PC-9 (cell line): ENCODE measurements at regions not wholly inside any gene's neighbourhood (a gene's known extent, or its start where the extent isn't known, plus 50 kb on each side); places are given as distances from the start of the nearest gene placed in this dataset.

Experiments used
- BruUV-seq: library from RNA; stranded (reverse); fragments of 400-500 nt; replicated peaks from 2 replicates; lab custom pipeline; 2021; lab: Mats Ljungman, UMichigan
- CTCF ChIA-PET: fragments of 300-600 bp; sonication (Branson Sonifier 250); formaldehyde crosslinking; loops from one replicate; lab custom pipeline; 2022; ENCODE audit warnings: antibody characterized with exemption; lab: Charles Lee
- POLR2A ChIA-PET: fragments of 300-600 bp; sonication (Branson Sonifier 250); formaldehyde crosslinking; loops from one replicate; lab custom pipeline; 2022; ENCODE audit warnings: antibody characterized with exemption; ENCODE audit not compliant: unreplicated experiment; lab: Charles Lee
- DNase-seq, 2 experiments: peaks; one replicate each; pipeline versions ENCODE4 v3.0.0 to v3.0.0-alpha.2; 2015 to 2022; ENCODE audit warnings: mixed read lengths in 1 of 2
- H2AFZ ChIP-seq: fragments of 200-600 bp; sonication (generic); 2 replicates; pipeline ENCODE4 v1.8.1; 2017; ENCODE audit warnings: antibody characterized with exemption
- H3F3A ChIP-seq: fragments of 200-600 bp; sonication (generic); 2 replicates; pipeline ENCODE4 v1.8.1; 2017; ENCODE audit warnings: antibody characterized with exemption, mild to moderate bottlenecking, low read depth; ENCODE audit not compliant: insufficient read depth
- H3K27ac ChIP-seq: fragments of 200-600 bp; sonication (generic); 2 replicates; pipeline ENCODE4 v1.6.1; 2016; ENCODE audit warnings: mixed run types
- H3K27me3 ChIP-seq: fragments of 200-600 bp; sonication (generic); 2 replicates; pipeline ENCODE4 v1.6.1; 2016; ENCODE audit warnings: low read depth, mixed run types; ENCODE audit not compliant: insufficient read depth
- H3K36me3 ChIP-seq: fragments of 200-600 bp; sonication (generic); 2 replicates; pipeline ENCODE4 v1.6.1; 2016; ENCODE audit warnings: low read depth, mixed run types
- H3K4me1 ChIP-seq: fragments of 200-600 bp; sonication (generic); replicated peaks from 2 replicates; pipeline ENCODE4 v1.6.1; 2016; ENCODE audit warnings: mixed run types; ENCODE audit not compliant: insufficient read depth
- H3K4me2 ChIP-seq: fragments of 200-600 bp; sonication (generic); 2 replicates; pipeline ENCODE4 v1.6.1; 2017; ENCODE audit warnings: mixed run types
- H3K4me3 ChIP-seq: fragments of 200-600 bp; sonication (generic); 2 replicates; pipeline ENCODE4 v1.6.1; 2016; ENCODE audit warnings: mixed run types
- H3K79me2 ChIP-seq: fragments of 200-600 bp; sonication (generic); 2 replicates; pipeline ENCODE4 v1.6.1; 2017; ENCODE audit warnings: low read depth, mixed run types
- H3K9me2 ChIP-seq: fragments of 200-600 bp; sonication (generic); 2 replicates; pipeline ENCODE4 v1.8.1; 2017; ENCODE audit warnings: mild to moderate bottlenecking; ENCODE audit not compliant: insufficient read depth
- H3K9me3 ChIP-seq: fragments of 200-600 bp; sonication (generic); 2 replicates; pipeline ENCODE4 v1.8.1; 2016; ENCODE audit warnings: low read depth; ENCODE audit not compliant: insufficient read depth
- H4K20me1 ChIP-seq: fragments of 200-600 bp; sonication (generic); 2 replicates; pipeline ENCODE4 v1.8.1; 2017; ENCODE audit not compliant: insufficient read depth
- EZH2 ChIP-seq: fragments of 200-600 bp; sonication (generic); IDR thresholded peaks from 2 replicates; pipeline ENCODE4 v1.8.0; 2017; ENCODE audit warnings: antibody characterized with exemption, low read depth
- intact Hi-C: fragments of 100-400 bp; cut with micrococcal nuclease; formaldehyde crosslinking; loops from one replicate; pipeline ENCODE4 v1.10.0; 2022; ENCODE audit not compliant: unreplicated experiment
- TF ChIP-seq, protein P1 (sequence below): fragments of 200-600 bp; sonication (generic); conservative IDR thresholded peaks from 2 replicates; pipeline ENCODE4 v1.6.1; 2017; ENCODE audit warnings: mixed run types, antibody characterized with exemption, mild to moderate bottlenecking, moderate library complexity

- intact Hi-C loops = no loop called here
- H3K27ac ChIP-seq = no peak overlapping the region
- H3K9me3 ChIP-seq = no peaks in the 10 kb centered on the region
- H3K4me2 ChIP-seq = no peak overlapping the region
- no peaks in the 10 kb centered on the region for H3K36me3 ChIP-seq
- no TSS peak for BruUV-seq
- H3F3A ChIP-seq = no peaks in the 10 kb centered on the region
- TF ChIP-seq EZH2 = no peak
- TF ChIP-seq, protein P1, sequence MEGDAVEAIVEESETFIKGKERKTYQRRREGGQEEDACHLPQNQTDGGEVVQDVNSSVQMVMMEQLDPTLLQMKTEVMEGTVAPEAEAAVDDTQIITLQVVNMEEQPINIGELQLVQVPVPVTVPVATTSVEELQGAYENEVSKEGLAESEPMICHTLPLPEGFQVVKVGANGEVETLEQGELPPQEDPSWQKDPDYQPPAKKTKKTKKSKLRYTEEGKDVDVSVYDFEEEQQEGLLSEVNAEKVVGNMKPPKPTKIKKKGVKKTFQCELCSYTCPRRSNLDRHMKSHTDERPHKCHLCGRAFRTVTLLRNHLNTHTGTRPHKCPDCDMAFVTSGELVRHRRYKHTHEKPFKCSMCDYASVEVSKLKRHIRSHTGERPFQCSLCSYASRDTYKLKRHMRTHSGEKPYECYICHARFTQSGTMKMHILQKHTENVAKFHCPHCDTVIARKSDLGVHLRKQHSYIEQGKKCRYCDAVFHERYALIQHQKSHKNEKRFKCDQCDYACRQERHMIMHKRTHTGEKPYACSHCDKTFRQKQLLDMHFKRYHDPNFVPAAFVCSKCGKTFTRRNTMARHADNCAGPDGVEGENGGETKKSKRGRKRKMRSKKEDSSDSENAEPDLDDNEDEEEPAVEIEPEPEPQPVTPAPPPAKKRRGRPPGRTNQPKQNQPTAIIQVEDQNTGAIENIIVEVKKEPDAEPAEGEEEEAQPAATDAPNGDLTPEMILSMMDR = no peak
- no peaks in the 10 kb centered on the region for H4K20me1 ChIP-seq
- no peak overlapping the region for H2AFZ ChIP-seq
- H3K9me2 ChIP-seq = no peaks in the 10 kb centered on the region
- POLR2A ChIA-PET = no interaction called here
- DNase-seq = no peak
- H3K27me3 ChIP-seq = peaks cover 4% of the 10 kb centered on the region; the same call in 1 of the 2 replicates
- H3K79me2 ChIP-seq = no peaks in the 10 kb centered on the region
- CTCF ChIA-PET = no interaction called here
- no peak overlapping the region for H3K4me3 ChIP-seq
- no peaks in the 10 kb centered on the region for H3K4me1 ChIP-seq
These were observed 424.4 kb downstream of the TCERG1L start for GRCh38 chr10:130887170-130887569.

DNA sequence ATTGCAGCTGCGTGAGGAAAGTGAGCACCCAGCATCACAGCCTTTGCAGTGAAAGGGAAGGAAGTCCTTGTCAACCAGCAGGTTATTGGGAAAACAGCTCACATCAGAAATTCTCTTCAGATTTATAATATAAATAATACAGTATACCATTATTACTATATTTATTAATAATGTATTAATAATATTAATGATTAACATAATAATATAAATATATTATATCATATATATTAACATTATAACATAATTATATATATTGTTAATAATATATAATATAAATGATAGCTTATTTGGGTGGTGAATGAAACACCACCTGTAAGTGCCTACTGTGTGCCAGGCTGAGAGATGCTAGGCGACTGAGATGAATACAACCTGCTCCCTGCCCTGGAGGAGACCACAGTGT, 423.0 kb downstream of the TCERG1L start:
- Histone ChIP-seq H3K4me3 (no peak overlapping the region), H3K36me3 (no peaks in the 10 kb centered on the region), H3K79me2 (no peaks in the 10 kb centered on the region), H3K4me2 (no peak overlapping the region), H3K27me3 (peaks cover 6% of the 10 kb centered on the region; the same call in 1 of the 2 replicates), H3K9me3 (no peaks in the 10 kb centered on the region), H3K9me2 (no peaks in the 10 kb centered on the region), H3K4me1 (no peaks in the 10 kb centered on the region), H3K27ac (no peak overlapping the region), H2AFZ (no peak overlapping the region), H3F3A (no peaks in the 10 kb centered on the region), H4K20me1 (no peaks in the 10 kb centered on the region)
- no TSS peak for BruUV-seq
- intact Hi-C loops = no loop called here
- no peak for DNase-seq
- ChIA-PET CTCF (no interaction called here), POLR2A (no interaction called here)
- no peak for TF ChIP-seq EZH2
- TF ChIP-seq, protein P1 = no peak

GRCh38 chr10:130889240-130889639, 422.3 kb downstream of the TCERG1L start:
- H3K9me2 ChIP-seq = no peaks in the 10 kb centered on the region
- no TSS peak for BruUV-seq
- no peaks in the 10 kb centered on the region for H3K79me2 ChIP-seq
- no peak overlapping the region for H2AFZ ChIP-seq
- no peaks in the 10 kb centered on the region for H3K36me3 ChIP-seq
- no peaks in the 10 kb centered on the region for H4K20me1 ChIP-seq
- intact Hi-C loops = no loop called here
- H3K4me3 ChIP-seq = no peak overlapping the region
- POLR2A ChIA-PET = no interaction called here
- no peak overlapping the region for H3K4me2 ChIP-seq
- TF ChIP-seq EZH2 = no peak
- CTCF ChIA-PET = no interaction called here
- H3K4me1 ChIP-seq = no peaks in the 10 kb centered on the region
- no peaks in the 10 kb centered on the region for H3F3A ChIP-seq
- no peak overlapping the region for H3K27ac ChIP-seq
- no peaks in the 10 kb centered on the region for H3K9me3 ChIP-seq
- DNase-seq = no peak
- peaks cover 11% of the 10 kb centered on the region; the same call in 1 of the 2 replicates for H3K27me3 ChIP-seq

GRCh38 chr10:130889780-130890179, 421.7 kb downstream of the TCERG1L start:
- no peaks in the 10 kb centered on the region for H3K9me3 ChIP-seq
- no peaks in the 10 kb centered on the region for H4K20me1 ChIP-seq
- H3K4me3 ChIP-seq = no peak overlapping the region
- H3K4me2 ChIP-seq = no peak overlapping the region
- intact Hi-C loops = no loop called here
- BruUV-seq = no TSS peak
- CTCF ChIA-PET = no interaction called here
- POLR2A ChIA-PET = no interaction called here
- no peaks in the 10 kb centered on the region for H3K36me3 ChIP-seq
- no peak overlapping the region for H3K27ac ChIP-seq
- no peaks in the 10 kb centered on the region for H3K9me2 ChIP-seq
- H3K27me3 ChIP-seq = peaks cover 11% of the 10 kb centered on the region; the same call in 1 of the 2 replicates
- TF ChIP-seq, protein P1 = no peak
- TF ChIP-seq EZH2 = no peak
- DNase-seq = no peak
- no peaks in the 10 kb centered on the region for H3K79me2 ChIP-seq
- no peak overlapping the region for H2AFZ ChIP-seq
- H3F3A ChIP-seq = no peaks in the 10 kb centered on the region
- H3K4me1 ChIP-seq = no peaks in the 10 kb centered on the region
